ENCODE measurements at regions not wholly inside any gene's neighbourhood (a gene's known extent, or its start where the extent isn't known, plus 50 kb on each side); places are given as distances from the start of the nearest gene placed in this dataset.

GRCh38 chr14:89531661-89532335, 114.8 kb upstream of the FOXN3 start:
- no peak for ATAC-seq
- no peak for DNase-seq
- Histone ChIP-seq H3K4me3 (no peak overlapping the region), H3K36me3 (no peaks in the 10 kb centered on the region), H3K9me3 (no peaks in the 10 kb centered on the region), H3K27me3 (no peaks in the 10 kb centered on the region), H3K4me1 (peaks cover 8% of the 10 kb centered on the region), H3K27ac (no peak overlapping the region)
- TF ChIP-seq CTCF (IDR thresholded peaks at IDR 0.05), result no peak
- intact Hi-C loops (cut with DNase I), result no loop called here

GRCh38 chr14:89524990-89525667, 108.1 kb upstream of the FOXN3 start:
- TF ChIP-seq CTCF (IDR thresholded peaks at IDR 0.05), result no peak
- H3K27ac ChIP-seq, result no peak overlapping the region
- no peak for DNase-seq
- no peaks in the 10 kb centered on the region for H3K4me1 ChIP-seq
- no peak overlapping the region for H3K4me3 ChIP-seq
- intact Hi-C loops (cut with DNase I), result no loop called here
- H3K36me3 ChIP-seq, result no peaks in the 10 kb centered on the region
- H3K27me3 ChIP-seq, result no peaks in the 10 kb centered on the region
- H3K9me3 ChIP-seq, result no peaks in the 10 kb centered on the region
- no peak for ATAC-seq

GRCh38 chr14:89524412-89524811, 107.4 kb upstream of the FOXN3 start:
- no peaks in the 10 kb centered on the region for H3K27me3 ChIP-seq
- ATAC-seq, result no peak
- intact Hi-C loops (cut with DNase I), result no loop called here

GRCh38 chr14:89521988-89522387, 105.0 kb upstream of the FOXN3 start:
- intact Hi-C loops (cut with DNase I), result no loop called here
- TF ChIP-seq CTCF (IDR thresholded peaks at IDR 0.05), result no peak
- no peaks in the 10 kb centered on the region for H3K9me3 ChIP-seq
- ATAC-seq (no peak), DNase-seq (no peak)
- H3K36me3 ChIP-seq, result no peaks in the 10 kb centered on the region
- no peak overlapping the region for H3K4me3 ChIP-seq
- no peaks in the 10 kb centered on the region for H3K27me3 ChIP-seq
- H3K4me1 ChIP-seq, result no peaks in the 10 kb centered on the region
- no peak overlapping the region for H3K27ac ChIP-seq

More at GRCh38 chr14:89524412-89524811, 107.4 kb upstream of the FOXN3 start:
- H3K36me3 ChIP-seq, result no peaks in the 10 kb centered on the region
- TF ChIP-seq CTCF (IDR thresholded peaks at IDR 0.05), result no peak
- no peak overlapping the region for H3K27ac ChIP-seq
- no peak for DNase-seq
- no peaks in the 10 kb centered on the region for H3K4me1 ChIP-seq
- no peaks in the 10 kb centered on the region for H3K9me3 ChIP-seq
- H3K4me3 ChIP-seq, result no peak overlapping the region

GRCh38 chr14:89519040-89519439, 102.0 kb upstream of the FOXN3 start:
- DNase-seq (no peak), ATAC-seq (no peak)
- Histone ChIP-seq H3K36me3 (no peaks in the 10 kb centered on the region), H3K4me1 (no peaks in the 10 kb centered on the region), H3K4me3 (no peak overlapping the region), H3K9me3 (no peaks in the 10 kb centered on the region), H3K27ac (no peak overlapping the region), H3K27me3 (no peaks in the 10 kb centered on the region)
- intact Hi-C loops (cut with DNase I), result no loop called here
- no peak for TF ChIP-seq CTCF (IDR thresholded peaks at IDR 0.05)

Data from upper lobe of right lung (tissue), 1 donor.